ENCODE measurements at regions not wholly inside any gene's neighbourhood (a gene's known extent, or its start where the extent isn't known, plus 50 kb on each side); places are given as distances from the start of the nearest gene placed in this dataset.
A peak's percentile ranks its signal among the peaks of the same experiment; 100 is the strongest.
"Not testable (repeated sequence)": the region's sequence is repeated elsewhere in the genome, so short reads cannot be mapped to it uniquely, and the experiment has no call there.

DNA sequence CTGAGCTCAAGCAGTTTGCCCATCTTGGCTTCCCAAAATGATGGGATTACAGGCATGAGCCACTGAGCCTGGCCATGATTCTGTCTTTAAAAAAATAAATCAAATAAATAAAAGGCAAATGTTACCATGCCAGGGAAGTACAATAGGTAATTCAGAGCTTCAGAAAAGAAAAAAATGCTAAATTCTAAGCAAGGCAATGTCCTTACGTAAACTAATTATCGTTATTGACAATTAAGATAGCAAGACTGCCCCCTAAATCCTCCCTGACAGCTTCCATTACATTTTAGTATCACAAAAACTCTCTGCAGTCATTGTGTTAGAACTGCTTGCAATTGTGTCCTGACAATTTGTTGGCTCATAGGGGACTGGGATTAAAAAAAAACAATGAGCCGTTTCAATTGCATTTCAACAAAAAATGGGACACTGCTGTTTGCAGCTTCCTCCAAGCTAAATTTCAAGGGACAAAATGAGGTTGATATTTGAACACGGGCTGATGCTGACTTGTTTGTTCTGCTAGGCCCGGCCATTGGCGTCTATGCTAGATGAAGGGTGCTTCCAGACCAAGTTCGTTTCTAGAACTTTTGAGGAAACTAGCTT, 88.9 kb downstream of the MOGAT1 start:
- no peak for DNase-seq (ENCODE audit: low spot score)
- in situ Hi-C loops (cut with HindIII; ENCODE audit: low sequenced_read_pairs), result no loop called here

DNA sequence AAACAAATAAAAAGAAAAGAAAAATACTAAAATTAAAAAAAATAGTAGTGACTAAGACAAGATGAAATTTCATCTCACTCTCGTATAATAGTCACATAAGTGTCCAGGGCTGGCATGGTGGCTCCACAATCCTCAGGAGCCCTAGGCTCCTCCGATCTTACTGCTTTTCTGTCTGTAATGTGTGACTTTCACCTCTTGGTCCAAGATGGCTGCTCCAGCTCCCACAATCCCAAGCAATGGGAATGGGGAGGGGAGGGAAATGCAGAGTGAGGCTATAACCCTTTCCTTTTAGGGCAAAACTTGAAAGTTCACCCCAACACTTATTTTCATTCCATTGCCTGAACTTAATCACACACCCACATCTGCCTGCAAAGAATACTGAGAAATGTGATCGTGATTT, 90.4 kb downstream of the MOGAT1 start:
- in situ Hi-C loops (cut with HindIII; ENCODE audit: low sequenced_read_pairs), result no loop called here
- DNase-seq (ENCODE audit: low spot score), result no peak

GRCh38 chr2:222762342-222762741, 90.9 kb downstream of the MOGAT1 start:
- in situ Hi-C loops (cut with HindIII; ENCODE audit: low sequenced_read_pairs), result no loop called here
- DNase-seq (ENCODE audit: low spot score), result no peak

DNA sequence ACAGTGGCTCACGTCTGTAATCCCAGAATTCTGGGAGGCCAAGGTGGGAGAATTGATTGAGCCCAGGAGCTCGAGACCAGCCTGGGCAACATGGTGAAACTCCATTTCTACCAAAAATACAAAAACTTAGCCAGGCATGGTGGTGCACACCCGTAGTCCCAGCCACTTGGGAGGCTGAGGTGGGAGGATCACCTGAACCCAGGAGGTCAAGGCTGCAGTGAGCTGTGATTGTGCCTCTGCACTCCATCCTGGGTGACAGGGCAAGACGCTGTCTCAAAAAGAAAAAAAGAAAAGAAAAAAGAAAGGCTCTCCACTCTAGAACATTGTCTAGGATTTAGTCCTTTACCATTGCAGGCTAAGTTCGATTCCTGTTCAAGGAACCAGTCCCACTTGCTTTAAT, 94.4 kb downstream of the MOGAT1 start:
- DNase-seq (ENCODE audit: low spot score); in situ Hi-C loops (cut with HindIII; ENCODE audit: low sequenced_read_pairs): not testable (repeated sequence)

DNA sequence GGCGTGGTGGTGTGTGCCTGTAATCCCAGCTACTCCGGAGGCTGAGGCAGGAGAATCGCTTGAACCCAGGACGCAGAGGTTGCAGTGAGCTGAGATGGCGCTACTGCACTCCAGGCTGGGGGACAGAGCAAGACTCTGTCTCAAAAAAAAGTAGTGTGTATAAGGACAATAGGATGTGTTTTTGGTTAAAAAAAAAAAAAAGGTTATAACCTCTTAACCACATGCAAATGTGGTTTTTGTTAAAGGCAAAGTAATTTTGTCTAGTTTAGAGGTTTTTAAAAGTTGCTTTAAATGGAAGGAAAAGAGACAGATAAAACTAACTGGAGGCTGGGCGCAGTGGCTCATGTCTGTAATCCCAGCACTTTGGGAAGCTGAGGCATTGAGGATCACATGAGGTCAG, 92.8 kb upstream of the ACSL3 start:
- in situ Hi-C loops (cut with HindIII; ENCODE audit: low sequenced_read_pairs); DNase-seq (ENCODE audit: low spot score): not testable (repeated sequence)

GRCh38 chr2:222769446-222769845, 91.4 kb upstream of the ACSL3 start:
- no peak for DNase-seq (ENCODE audit: low spot score)
- in situ Hi-C loops (cut with HindIII; ENCODE audit: low sequenced_read_pairs), result no loop called here

GRCh38 chr2:222769941-222770340, 90.9 kb upstream of the ACSL3 start:
- in situ Hi-C loops (cut with HindIII; ENCODE audit: low sequenced_read_pairs), result no loop called here
- DNase-seq (ENCODE audit: low spot score), result no peak

- no peak for DNase-seq (ENCODE audit: low spot score)
- in situ Hi-C loops (cut with HindIII; ENCODE audit: low sequenced_read_pairs), result no loop called here
These were observed 89.0 kb upstream of the ACSL3 start for GRCh38 chr2:222771832-222772231.

GRCh38 chr2:222774941-222775340, 85.9 kb upstream of the ACSL3 start:
- no peak for DNase-seq (ENCODE audit: low spot score)
- in situ Hi-C loops (cut with HindIII; ENCODE audit: low sequenced_read_pairs), result no loop called here

- in situ Hi-C loops (cut with HindIII; ENCODE audit: low sequenced_read_pairs), result no loop called here
These were observed 84.0 kb upstream of the ACSL3 start for GRCh38 chr2:222776792-222777191.

DNA sequence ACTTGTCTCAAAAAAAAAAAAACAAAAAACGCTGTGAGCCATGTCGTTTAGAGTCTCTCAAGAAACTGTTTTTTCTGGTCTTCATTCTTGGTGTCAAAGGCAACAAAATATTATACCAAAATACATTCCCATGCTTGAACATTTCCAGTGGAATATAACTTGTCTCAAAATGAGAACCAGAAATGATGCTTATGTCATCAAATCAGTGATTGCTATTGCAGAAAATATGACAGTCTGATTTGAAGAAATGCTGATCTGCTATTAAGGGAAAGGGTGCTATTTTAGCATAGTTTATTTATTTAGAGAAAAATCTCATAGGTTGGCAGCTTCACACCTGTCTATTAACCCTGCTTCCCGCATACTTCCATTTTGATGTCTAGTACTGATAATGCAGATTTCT, 82.4 kb upstream of the ACSL3 start:
- DNase-seq (ENCODE audit: low spot score), result no peak
- in situ Hi-C loops (cut with HindIII; ENCODE audit: low sequenced_read_pairs), result no loop called here

More at GRCh38 chr2:222776792-222777191, 84.0 kb upstream of the ACSL3 start:
- DNase-seq (ENCODE audit: low spot score), result no peak

DNA sequence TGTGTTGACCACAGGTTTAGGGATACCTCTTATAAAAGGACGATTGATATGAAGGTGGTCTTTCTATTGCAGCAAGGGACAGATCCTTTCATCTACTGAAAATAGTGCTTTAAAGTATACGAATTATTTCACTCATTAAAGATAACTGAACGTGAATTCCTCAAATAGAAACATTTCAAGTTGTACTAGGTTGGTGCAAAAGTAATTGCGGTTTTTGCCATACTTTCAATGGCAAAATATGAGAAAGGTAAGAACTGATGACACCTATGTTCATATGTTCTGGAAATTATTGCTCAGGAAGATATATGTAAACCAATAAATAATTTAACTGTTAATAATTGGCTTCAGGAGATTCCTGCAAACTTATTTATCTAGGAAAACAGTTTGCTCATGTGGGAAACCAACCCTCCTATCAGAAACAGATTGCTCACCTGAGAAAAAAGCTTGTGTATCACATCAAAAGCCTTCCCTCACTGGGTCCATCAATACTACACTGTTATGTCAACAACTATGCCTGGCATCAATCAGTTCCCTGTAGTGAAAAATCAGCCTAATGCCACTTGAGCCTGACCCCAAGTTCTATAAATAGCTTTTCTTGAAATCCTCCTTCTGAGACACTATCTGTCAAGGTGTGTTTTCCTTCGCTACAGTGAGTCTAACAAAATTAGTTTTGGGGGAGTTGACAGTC, 81.5 kb upstream of the ACSL3 start:
- in situ Hi-C loops (cut with HindIII; ENCODE audit: low sequenced_read_pairs), result no loop called here
- DNase-seq (ENCODE audit: low spot score), result no peak

DNA sequence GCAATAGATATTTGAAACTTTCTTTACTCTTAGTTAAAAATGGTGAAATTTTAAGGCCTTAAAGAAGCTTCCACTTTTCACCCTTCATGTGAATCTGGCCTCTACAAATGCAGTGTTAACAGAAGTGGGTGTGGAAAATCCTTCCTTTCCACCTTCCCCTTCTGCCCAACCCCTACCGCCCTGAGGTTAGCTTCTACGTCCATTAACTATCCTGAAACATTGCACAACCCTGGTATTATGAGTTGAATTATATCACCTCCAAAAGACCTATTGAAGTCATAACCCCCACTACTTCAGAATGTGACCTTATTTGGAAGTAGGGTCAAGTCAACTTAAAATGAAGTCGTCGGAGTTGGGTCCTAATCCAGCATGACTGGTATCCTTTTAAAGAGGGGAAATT, 80.8 kb upstream of the ACSL3 start:
- DNase-seq (ENCODE audit: low spot score), result no peak
- in situ Hi-C loops (cut with HindIII; ENCODE audit: low sequenced_read_pairs), result no loop called here

DNA sequence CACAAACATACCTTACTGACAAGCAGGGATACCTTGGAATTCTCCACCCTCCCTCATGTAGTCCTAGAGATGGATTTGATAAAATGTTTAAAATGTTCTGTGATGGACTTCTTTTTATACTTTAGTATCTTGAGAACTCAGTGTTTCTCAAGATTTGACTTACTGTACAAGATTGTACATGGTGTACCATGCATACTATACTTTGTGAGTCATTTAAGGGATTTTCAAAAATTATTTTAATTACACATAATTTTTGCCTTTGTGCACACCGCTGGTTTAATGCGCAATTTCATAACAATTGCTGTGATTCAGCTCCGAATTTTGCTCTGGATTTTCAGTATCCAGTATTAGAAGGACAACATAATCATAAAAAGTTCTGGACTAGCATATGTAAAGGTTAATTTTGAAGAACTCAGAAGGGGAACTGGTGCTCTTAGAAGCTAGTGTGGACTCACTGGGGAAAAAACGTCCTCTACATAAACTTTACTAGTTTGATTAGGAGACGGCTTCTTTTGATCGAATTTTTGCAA, 78.6 kb upstream of the ACSL3 start:
- DNase-seq (ENCODE audit: low spot score), result no peak
- in situ Hi-C loops (cut with HindIII; ENCODE audit: low sequenced_read_pairs), result no loop called here

DNA sequence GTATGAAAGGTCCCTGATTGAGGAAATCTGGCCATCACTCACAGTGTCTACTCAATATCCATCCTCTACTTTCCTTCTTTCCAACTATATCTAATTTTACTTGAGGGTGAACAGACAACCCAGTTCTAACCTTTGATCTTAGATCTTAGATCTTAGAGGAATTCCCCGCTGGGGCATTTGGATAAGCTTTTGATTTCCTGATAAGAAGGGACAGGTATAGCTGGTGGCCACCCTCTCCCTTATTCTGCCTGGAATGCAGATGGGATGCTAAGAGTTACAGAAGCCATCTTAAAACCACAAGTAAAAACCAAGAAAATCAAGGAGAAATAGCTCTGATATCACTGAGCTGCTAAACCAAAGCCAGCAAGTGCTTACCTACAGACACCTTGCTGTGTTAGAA, 77.2 kb upstream of the ACSL3 start:
- in situ Hi-C loops (cut with HindIII; ENCODE audit: low sequenced_read_pairs), result no loop called here
- DNase-seq (ENCODE audit: low spot score), result no peak

DNA sequence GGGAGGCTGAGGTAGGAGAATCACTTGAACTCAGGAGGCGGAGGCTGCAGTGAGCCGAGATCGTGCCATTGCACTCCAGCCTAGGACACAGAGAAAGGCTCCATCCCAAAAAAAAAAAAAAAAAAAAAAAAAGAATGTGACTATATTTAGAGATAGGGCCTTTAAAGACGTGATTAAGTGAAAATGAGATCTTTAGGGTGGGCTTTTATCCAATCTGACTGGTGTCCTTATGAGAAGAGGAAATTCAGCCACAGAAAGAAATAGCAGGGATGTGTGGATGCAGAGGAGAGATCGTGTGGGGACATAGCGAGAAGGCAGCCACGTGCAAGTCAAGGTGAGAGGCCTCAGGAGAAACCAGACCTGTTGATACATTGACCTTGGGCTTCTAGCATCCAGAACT, 69.9 kb upstream of the ACSL3 start:
- in situ Hi-C loops (cut with HindIII; ENCODE audit: low sequenced_read_pairs), result no loop called here

GRCh38 chr2:222792001-222792611, 68.7 kb upstream of the ACSL3 start:
- DNase-seq (ENCODE audit: low spot score), result peak; percentile 32
- in situ Hi-C loops (cut with HindIII; ENCODE audit: low sequenced_read_pairs), result no loop called here

More for the DNA sequence above, 69.9 kb upstream of the ACSL3 start:
- no peak for DNase-seq (ENCODE audit: low spot score)

DNA sequence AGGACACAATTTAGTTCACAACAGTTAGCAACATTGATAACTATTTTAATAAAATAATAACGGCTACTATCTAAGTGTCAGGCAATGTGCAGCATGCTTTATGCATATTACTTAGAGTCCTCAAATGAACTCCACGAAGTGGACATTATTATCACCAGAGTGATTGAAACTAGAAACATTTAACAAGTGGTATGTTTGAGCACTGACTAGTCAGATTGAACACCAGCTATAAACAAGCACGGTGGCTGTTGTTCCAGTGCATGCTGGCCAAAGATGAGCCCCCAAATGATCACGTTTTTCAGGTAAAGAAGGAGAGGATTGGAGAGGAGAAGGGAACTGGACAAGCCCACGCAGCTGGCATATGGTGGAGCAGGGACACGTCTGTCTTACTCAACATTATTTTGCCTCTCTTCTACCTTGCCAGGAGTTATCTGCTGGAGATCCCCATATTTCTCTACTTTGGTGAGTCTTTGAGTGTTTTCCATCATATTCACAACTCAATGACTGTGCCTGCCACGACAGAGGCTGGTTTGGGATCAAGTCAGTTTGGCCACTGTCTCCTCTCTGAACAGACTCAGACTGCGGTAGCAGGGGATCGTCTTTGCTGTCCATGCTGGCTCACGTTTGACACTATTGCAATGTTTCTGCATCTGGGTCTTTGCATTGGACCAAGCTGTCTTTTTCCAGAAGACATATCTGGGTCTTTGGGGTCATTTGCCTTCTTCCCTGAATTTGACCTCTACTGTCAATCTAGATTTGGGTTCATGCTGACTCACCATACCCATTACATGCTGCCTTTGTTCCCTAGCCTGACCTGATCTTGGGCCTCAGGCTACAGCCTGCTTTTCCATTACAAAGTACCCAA, 66.0 kb upstream of the ACSL3 start:
- in situ Hi-C loops (cut with HindIII; ENCODE audit: low sequenced_read_pairs), result no loop called here
- no peak for DNase-seq (ENCODE audit: low spot score)

- DNase-seq (ENCODE audit: low spot score), result no peak
- in situ Hi-C loops (cut with HindIII; ENCODE audit: low sequenced_read_pairs), result no loop called here
These were observed 65.1 kb upstream of the ACSL3 start for GRCh38 chr2:222795450-222796357.

Data from G401 (cell line).